Tibial artery (tissue), 4 donors: ENCODE measurements at regions not wholly inside any gene's neighbourhood (a gene's known extent, or its start where the extent isn't known, plus 50 kb on each side); places are given as distances from the start of the nearest gene placed in this dataset.

ENCODE experiments used
- DNase-seq, 2 donors: peaks; one replicate each; pipeline ENCODE4 v3.0.0-alpha.2; 2019
- H3K27ac ChIP-seq, 2 donors: fragments of 200-600 bp; sonication (generic) in 1 of 2; 1 replicate in 1 of 2; 2 replicates in 1 of 2; pipeline ENCODE4 v1.5.1; 2018 to 2019; ENCODE audit warnings: mild to moderate bottlenecking in 1 of 2
- H3K27me3 ChIP-seq, 2 donors: fragments of 200-600 bp; sonication (generic) in 1 of 2; one replicate each; pipeline versions ENCODE4 v1.5.1 to v1.6.0; 2016 to 2019
- H3K36me3 ChIP-seq, 3 donors: fragments of 200-600 bp; sonication (generic) in 2 of 3; one replicate each; pipeline ENCODE4 v1.5.1; 2016 to 2019; ENCODE audit warnings: mild to moderate bottlenecking in 2 of 3
- H3K4me1 ChIP-seq, 4 donors: fragments of 200-600 bp; sonication (generic) in 2 of 4; 1 replicate in 3 of 4; 2 replicates in 1 of 4; pipeline ENCODE4 v1.5.1; 2016 to 2019
- H3K4me3 ChIP-seq, 2 donors: fragments of 200-600 bp; sonication (generic) in 1 of 2; 1 replicate in 1 of 2; 2 replicates in 1 of 2; pipeline ENCODE4 v1.5.1; 2018 to 2019; ENCODE audit warnings: mild to moderate bottlenecking in 2 of 2
- H3K9me3 ChIP-seq, 3 donors: fragments of 200-600 bp; sonication (generic) in 1 of 3; one replicate each; pipeline ENCODE4 v1.5.1; 2016 to 2019
- intact Hi-C: fragments of 100-400 bp; cut with DNase I; formaldehyde crosslinking; loops from one replicate; pipeline ENCODE4 v1.15.0; 2023; ENCODE audit warnings: low total_unique reads
- TF ChIP-seq, protein P1 (sequence below), 2 experiments: fragments of 200-600 bp in 1 of 2; fragments of 450-650 bp in 1 of 2; IDR thresholded peaks; one replicate each; pipeline ENCODE4 v1.5.1; 2017 to 2019; ENCODE audit warnings: antibody characterized with exemption in 2 of 2, mild to moderate bottlenecking in 1 of 2, moderate library complexity in 1 of 2

DNA sequence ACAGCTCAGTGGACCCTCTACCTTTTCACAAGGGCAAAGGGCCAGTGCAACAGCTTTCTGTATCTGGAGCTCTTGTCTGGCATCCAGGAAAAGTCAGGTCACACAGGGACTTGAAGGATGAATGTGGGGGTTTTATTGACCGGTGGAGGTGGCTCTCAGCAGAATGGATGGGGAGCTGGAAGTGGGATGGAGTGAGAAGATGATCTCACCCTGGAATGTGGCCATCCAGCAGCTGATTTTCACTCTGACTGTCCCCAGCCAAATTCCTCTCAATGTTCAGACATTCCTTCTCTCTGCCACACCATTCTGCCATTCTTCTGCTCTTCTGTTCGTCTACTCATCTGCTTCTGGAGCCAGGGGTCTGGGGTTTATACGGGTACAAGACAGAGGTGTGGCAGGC is 1119.9 kb downstream of the TAF11L14 start:
- Histone ChIP-seq H3K36me3 (no peaks in the 10 kb centered on the region), H3K27me3 (no peaks in the 10 kb centered on the region), H3K4me3 (no peak overlapping the region), H3K4me1 (no peaks in the 10 kb centered on the region), H3K27ac (no peak overlapping the region), H3K9me3 (no peaks in the 10 kb centered on the region)
- intact Hi-C loops, result no loop called here
- TF ChIP-seq, protein P1, sequence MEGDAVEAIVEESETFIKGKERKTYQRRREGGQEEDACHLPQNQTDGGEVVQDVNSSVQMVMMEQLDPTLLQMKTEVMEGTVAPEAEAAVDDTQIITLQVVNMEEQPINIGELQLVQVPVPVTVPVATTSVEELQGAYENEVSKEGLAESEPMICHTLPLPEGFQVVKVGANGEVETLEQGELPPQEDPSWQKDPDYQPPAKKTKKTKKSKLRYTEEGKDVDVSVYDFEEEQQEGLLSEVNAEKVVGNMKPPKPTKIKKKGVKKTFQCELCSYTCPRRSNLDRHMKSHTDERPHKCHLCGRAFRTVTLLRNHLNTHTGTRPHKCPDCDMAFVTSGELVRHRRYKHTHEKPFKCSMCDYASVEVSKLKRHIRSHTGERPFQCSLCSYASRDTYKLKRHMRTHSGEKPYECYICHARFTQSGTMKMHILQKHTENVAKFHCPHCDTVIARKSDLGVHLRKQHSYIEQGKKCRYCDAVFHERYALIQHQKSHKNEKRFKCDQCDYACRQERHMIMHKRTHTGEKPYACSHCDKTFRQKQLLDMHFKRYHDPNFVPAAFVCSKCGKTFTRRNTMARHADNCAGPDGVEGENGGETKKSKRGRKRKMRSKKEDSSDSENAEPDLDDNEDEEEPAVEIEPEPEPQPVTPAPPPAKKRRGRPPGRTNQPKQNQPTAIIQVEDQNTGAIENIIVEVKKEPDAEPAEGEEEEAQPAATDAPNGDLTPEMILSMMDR (IDR thresholded peaks at IDR 0.05), result no peak
- no peak for DNase-seq

DNA sequence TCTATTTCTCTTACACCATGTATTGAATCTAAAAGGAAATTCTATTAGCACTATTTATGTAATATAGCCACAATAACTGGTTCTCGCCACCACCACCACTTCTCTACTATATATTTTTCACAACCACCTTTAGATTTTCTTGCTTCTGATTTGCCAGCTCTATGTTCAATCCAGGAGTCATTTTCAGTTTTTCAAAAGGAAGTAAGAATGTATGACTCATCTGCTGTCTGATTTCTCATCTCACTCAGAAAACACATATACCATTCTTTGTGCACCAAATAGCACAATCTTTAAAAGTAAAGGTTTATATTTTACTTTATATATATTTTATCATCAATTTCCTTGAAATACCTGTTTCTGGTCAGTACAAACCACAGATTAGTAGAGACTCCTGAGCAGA is 1127.5 kb downstream of the TAF11L14 start:
- no peaks in the 10 kb centered on the region for H3K27me3 ChIP-seq
- no peak overlapping the region for H3K27ac ChIP-seq
- H3K4me3 ChIP-seq, result no peak overlapping the region
- DNase-seq, result no peak
- TF ChIP-seq, protein P1 (IDR thresholded peaks at IDR 0.05), result no peak
- H3K9me3 ChIP-seq, result no peaks in the 10 kb centered on the region
- no peaks in the 10 kb centered on the region for H3K36me3 ChIP-seq
- H3K4me1 ChIP-seq, result no peaks in the 10 kb centered on the region
- intact Hi-C loops, result no loop called here

DNA sequence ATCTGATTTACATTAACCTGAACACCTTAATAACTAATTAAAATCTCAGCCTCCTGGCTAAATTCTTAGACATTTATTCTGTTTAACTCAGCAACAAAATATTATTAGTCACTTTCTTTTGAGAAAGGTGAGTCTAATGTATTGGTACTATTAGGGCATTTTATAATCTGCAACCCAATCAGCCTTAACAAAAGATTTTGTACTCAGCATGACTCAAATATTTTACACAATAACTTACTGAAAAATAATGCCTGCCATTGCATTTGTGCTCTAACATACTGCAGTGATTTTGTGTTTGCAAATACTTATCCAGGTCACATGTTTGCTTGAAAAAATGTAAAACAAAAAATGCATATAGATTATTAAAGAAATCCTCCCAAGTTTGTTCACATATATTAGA is 1129.9 kb downstream of the TAF11L14 start:
- intact Hi-C loops, result no loop called here
- H3K27me3 ChIP-seq, result no peaks in the 10 kb centered on the region
- no peaks in the 10 kb centered on the region for H3K9me3 ChIP-seq

DNA sequence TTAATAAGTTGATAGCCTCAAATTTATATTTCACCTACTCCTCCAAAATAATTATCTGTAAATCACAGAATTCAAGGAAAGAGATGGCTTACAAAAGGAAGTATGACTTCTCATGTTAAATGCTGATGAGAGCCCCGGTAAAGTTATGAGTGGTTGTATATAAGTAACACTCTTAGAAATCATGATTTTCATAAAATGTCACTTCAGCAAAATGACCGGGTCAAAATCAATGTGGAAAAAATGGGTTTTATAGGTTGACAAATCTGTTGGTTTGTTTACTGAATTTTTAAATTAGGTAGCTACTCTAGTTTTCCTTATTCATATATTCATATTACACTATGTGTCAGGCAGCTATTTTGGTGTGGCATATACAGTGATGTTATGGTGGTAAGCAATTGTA is 1131.0 kb downstream of the TAF11L14 start:
- Histone ChIP-seq H3K36me3 (no peaks in the 10 kb centered on the region), H3K27ac (no peak overlapping the region), H3K9me3 (no peaks in the 10 kb centered on the region), H3K4me1 (no peaks in the 10 kb centered on the region), H3K4me3 (no peak overlapping the region), H3K27me3 (no peaks in the 10 kb centered on the region)
- TF ChIP-seq, protein P1 (IDR thresholded peaks at IDR 0.05), result no peak
- DNase-seq, result no peak
- intact Hi-C loops, result no loop called here

More for the DNA sequence above, 1129.9 kb downstream of the TAF11L14 start:
- TF ChIP-seq, protein P1 (IDR thresholded peaks at IDR 0.05), result no peak
- no peak overlapping the region for H3K27ac ChIP-seq
- no peaks in the 10 kb centered on the region for H3K4me1 ChIP-seq
- no peak for DNase-seq
- no peak overlapping the region for H3K4me3 ChIP-seq
- H3K36me3 ChIP-seq, result no peaks in the 10 kb centered on the region

DNA sequence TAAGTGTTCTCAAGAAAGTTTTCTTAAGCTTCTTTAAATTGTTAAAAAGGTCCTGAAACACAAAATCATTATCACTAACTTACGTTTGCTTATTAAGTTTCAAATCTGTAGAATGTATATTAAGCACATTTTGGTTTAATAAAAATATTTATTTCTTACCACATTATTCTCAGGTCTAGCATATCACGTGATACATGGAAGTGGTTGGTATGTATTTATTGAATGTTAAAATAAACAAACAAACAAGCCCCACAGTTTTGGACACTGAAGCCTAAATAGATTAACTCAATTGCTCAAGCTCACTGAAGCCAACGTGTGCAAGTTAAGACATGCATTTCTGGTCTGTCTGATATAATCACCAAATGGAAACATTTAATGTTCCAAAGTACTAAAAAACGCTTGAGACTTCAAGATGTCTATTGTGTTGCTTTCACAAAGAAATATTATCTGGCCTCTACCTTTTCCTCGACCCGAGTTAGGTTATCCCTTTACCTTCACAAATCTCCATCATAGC is 1136.9 kb downstream of the TAF11L14 start:
- H3K27ac ChIP-seq, result no peak overlapping the region
- no peak overlapping the region for H3K4me3 ChIP-seq
- H3K27me3 ChIP-seq, result no peaks in the 10 kb centered on the region
- DNase-seq, result no peak
- no peaks in the 10 kb centered on the region for H3K9me3 ChIP-seq
- intact Hi-C loops, result no loop called here
- H3K4me1 ChIP-seq, result no peaks in the 10 kb centered on the region
- TF ChIP-seq, protein P1 (IDR thresholded peaks at IDR 0.05), result no peak
- H3K36me3 ChIP-seq, result no peaks in the 10 kb centered on the region

DNA sequence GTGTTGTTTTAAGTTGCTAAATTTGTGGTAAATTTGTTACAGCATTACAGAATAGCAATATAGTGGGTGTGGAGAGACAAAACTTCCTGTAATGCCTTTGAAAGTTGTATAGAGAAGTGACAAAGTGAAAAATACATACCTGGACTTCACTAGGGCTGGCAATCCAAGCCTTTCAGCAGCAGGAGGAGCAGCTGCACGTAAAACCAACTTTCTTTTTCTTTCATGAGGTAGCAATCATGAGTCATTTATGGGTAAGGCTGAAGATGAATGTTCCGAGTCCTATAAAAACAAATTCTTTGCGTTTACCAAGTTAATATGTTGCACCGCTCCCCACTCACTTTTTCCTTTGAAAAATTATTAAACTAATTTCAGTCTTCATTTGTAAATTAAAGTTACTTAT is 1138.2 kb downstream of the TAF11L14 start:
- Histone ChIP-seq H3K36me3 (no peaks in the 10 kb centered on the region), H3K4me1 (no peaks in the 10 kb centered on the region), H3K4me3 (no peak overlapping the region), H3K27ac (no peak overlapping the region), H3K9me3 (no peaks in the 10 kb centered on the region), H3K27me3 (no peaks in the 10 kb centered on the region)
- no peak for DNase-seq
- TF ChIP-seq, protein P1 (IDR thresholded peaks at IDR 0.05), result no peak
- intact Hi-C loops, result no loop called here
